ENCODE measurements at regions not wholly inside any gene's neighbourhood (a gene's known extent, or its start where the extent isn't known, plus 50 kb on each side); places are given as distances from the start of the nearest gene placed in this dataset.

DNA sequence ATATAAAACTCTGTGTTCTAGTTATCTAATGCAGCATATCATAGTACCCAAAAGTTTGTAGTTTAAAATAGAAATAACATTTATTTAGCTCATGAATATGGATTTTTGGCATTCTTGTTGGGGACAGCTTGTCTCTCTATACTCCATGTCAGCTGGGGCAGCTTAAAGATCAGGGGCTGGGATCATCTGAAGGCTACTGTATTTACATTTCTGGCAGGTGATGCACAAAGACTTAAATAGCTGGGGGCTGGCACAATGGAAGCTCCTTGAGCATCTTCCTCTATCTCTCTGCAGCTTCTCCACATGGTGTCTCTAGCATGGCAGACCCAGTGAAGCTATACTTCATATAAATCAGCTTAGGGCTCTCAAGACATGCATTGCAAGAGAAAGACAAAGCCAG, 55.6 kb upstream of the DAB1 start:
- TF ChIP-seq, protein P1, sequence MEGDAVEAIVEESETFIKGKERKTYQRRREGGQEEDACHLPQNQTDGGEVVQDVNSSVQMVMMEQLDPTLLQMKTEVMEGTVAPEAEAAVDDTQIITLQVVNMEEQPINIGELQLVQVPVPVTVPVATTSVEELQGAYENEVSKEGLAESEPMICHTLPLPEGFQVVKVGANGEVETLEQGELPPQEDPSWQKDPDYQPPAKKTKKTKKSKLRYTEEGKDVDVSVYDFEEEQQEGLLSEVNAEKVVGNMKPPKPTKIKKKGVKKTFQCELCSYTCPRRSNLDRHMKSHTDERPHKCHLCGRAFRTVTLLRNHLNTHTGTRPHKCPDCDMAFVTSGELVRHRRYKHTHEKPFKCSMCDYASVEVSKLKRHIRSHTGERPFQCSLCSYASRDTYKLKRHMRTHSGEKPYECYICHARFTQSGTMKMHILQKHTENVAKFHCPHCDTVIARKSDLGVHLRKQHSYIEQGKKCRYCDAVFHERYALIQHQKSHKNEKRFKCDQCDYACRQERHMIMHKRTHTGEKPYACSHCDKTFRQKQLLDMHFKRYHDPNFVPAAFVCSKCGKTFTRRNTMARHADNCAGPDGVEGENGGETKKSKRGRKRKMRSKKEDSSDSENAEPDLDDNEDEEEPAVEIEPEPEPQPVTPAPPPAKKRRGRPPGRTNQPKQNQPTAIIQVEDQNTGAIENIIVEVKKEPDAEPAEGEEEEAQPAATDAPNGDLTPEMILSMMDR (conservative IDR thresholded peaks at IDR 0.05; ENCODE audit: low read depth, low read length), result no peak
- H3K4me3 ChIP-seq (ENCODE audit: low read depth, low read length), result no peak overlapping the region
- DNase-seq (ENCODE audit: low read depth), result no peak

DNA sequence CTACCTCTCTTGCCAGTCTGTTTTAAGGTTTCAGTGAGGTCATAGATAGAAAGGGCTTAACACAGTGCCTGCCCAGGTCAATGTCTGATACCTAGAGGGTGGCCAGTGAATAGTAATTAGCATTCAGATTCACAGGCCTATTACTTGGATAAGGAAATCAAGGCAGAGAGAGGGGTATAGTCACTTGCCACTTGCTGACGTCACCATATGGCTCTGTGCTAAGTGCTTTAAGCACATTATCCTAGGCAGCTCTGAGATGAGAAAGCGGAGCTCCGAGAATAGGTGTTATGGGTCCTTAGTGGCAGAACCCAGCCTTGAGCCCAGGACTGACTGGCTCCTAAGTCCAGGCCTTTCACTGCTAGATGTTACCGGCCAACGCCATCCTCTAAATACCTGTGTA, 51.5 kb upstream of the DAB1 start:
- H3K4me3 ChIP-seq (ENCODE audit: low read depth, low read length), result no peak overlapping the region
- TF ChIP-seq, protein P1 (conservative IDR thresholded peaks at IDR 0.05; ENCODE audit: low read depth, low read length), result no peak
- DNase-seq (ENCODE audit: low read depth), result no peak

DNA sequence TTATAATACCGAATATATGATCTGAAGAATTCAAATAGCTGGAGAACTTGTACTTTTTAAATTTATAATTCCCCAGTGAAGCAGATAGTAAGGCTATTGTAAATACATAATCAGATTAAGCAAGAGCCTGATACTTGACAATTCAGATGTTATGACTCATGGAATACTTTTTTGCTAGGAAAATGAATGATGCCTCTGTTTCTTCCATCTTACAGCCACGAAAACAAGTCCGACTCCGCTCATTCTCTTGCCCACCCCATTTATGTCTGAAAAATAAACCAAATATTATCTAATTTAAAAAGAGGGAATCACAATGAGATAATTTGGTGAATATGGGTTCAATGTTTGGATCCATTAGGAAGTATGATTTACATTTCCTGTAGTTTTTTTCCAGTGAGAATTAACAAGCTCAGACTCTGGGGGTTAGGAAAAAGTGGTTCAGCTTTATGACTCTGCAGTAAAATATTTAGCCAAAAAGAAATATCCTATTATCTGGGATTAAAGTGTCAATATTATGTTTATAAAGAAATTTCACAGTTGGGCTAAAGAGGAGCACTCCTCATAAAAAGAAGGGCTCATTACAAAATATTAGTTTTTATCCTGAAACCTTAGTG, 50.4 kb upstream of the DAB1 start:
- TF ChIP-seq, protein P1 (conservative IDR thresholded peaks at IDR 0.05; ENCODE audit: low read depth, low read length), result no peak
- no peak for DNase-seq (ENCODE audit: low read depth)
- no peak overlapping the region for H3K4me3 ChIP-seq (ENCODE audit: low read depth, low read length)
